ENCODE measurements at regions not wholly inside any gene's neighbourhood (a gene's known extent, or its start where the extent isn't known, plus 50 kb on each side); places are given as distances from the start of the nearest gene placed in this dataset.

GRCh38 chr5:57417320-57417719 is 65.3 kb downstream of the ACTBL2 start:
- H3K27me3 ChIP-seq (ENCODE audit: control insufficient read depth, insufficient read depth, low read length): peaks cover 4% of the 10 kb centered on the region
- no peak for DNase-seq (ENCODE audit: low read depth)
- FAIRE-seq: no peak
- no peaks in the 10 kb centered on the region for H3K36me3 ChIP-seq (ENCODE audit: control insufficient read depth, insufficient read depth, low read length)
- no peak overlapping the region for H3K4me3 ChIP-seq (ENCODE audit: low read depth, low read length)
- no peak for TF ChIP-seq CTCF (IDR thresholded peaks at IDR 0.05; ENCODE audit: insufficient read depth, low read length, severe bottlenecking)

- no peak overlapping the region for H3K4me3 ChIP-seq (ENCODE audit: low read depth, low read length)
- FAIRE-seq (no peak), DNase-seq (ENCODE audit: low read depth) (no peak)
- no peak for TF ChIP-seq CTCF (IDR thresholded peaks at IDR 0.05; ENCODE audit: insufficient read depth, low read length, severe bottlenecking)
- H3K27me3 ChIP-seq (ENCODE audit: control insufficient read depth, insufficient read depth, low read length): peaks cover 4% of the 10 kb centered on the region
- no peaks in the 10 kb centered on the region for H3K36me3 ChIP-seq (ENCODE audit: control insufficient read depth, insufficient read depth, low read length)
Observed at GRCh38 chr5:57416278-57416994, 66.2 kb downstream of the ACTBL2 start.

- no peaks in the 10 kb centered on the region for H3K36me3 ChIP-seq (ENCODE audit: control insufficient read depth, insufficient read depth, low read length)
- DNase-seq (ENCODE audit: low read depth) (no peak), FAIRE-seq (no peak)
- no peak for TF ChIP-seq CTCF (IDR thresholded peaks at IDR 0.05; ENCODE audit: insufficient read depth, low read length, severe bottlenecking)
- peaks cover 4% of the 10 kb centered on the region for H3K27me3 ChIP-seq (ENCODE audit: control insufficient read depth, insufficient read depth, low read length)
- no peak overlapping the region for H3K4me3 ChIP-seq (ENCODE audit: low read depth, low read length)
Observed at GRCh38 chr5:57414857-57415256, 67.8 kb downstream of the ACTBL2 start.

GRCh38 chr5:57414191-57414590 is 68.4 kb downstream of the ACTBL2 start:
- no peak overlapping the region for H3K4me3 ChIP-seq (ENCODE audit: low read depth, low read length)
- no peak for FAIRE-seq
- no peak for DNase-seq (ENCODE audit: low read depth)
- no peaks in the 10 kb centered on the region for H3K36me3 ChIP-seq (ENCODE audit: control insufficient read depth, insufficient read depth, low read length)
- no peak for TF ChIP-seq CTCF (IDR thresholded peaks at IDR 0.05; ENCODE audit: insufficient read depth, low read length, severe bottlenecking)
- peaks cover 4% of the 10 kb centered on the region for H3K27me3 ChIP-seq (ENCODE audit: control insufficient read depth, insufficient read depth, low read length)

- TF ChIP-seq CTCF (IDR thresholded peaks at IDR 0.05; ENCODE audit: insufficient read depth, low read length, severe bottlenecking): no peak
- Histone ChIP-seq H3K4me3 (ENCODE audit: low read depth, low read length) (no peak overlapping the region), H3K27me3 (ENCODE audit: control insufficient read depth, insufficient read depth, low read length) (peaks cover 4% of the 10 kb centered on the region), H3K36me3 (ENCODE audit: control insufficient read depth, insufficient read depth, low read length) (no peaks in the 10 kb centered on the region)
- DNase-seq (ENCODE audit: low read depth) (no peak), FAIRE-seq (no peak)
Observed at GRCh38 chr5:57413145-57413544, 69.5 kb downstream of the ACTBL2 start.

GRCh38 chr5:57412680-57413079 is 69.9 kb downstream of the ACTBL2 start:
- no peak for TF ChIP-seq CTCF (IDR thresholded peaks at IDR 0.05; ENCODE audit: insufficient read depth, low read length, severe bottlenecking)
- FAIRE-seq (no peak), DNase-seq (ENCODE audit: low read depth) (no peak)
- Histone ChIP-seq H3K27me3 (ENCODE audit: control insufficient read depth, insufficient read depth, low read length) (peaks cover 4% of the 10 kb centered on the region), H3K36me3 (ENCODE audit: control insufficient read depth, insufficient read depth, low read length) (no peaks in the 10 kb centered on the region), H3K4me3 (ENCODE audit: low read depth, low read length) (no peak overlapping the region)

Measured in bronchial epithelial cell (primary cell).